Caco-2 (cell line): ENCODE measurements at regions not wholly inside any gene's neighbourhood (a gene's known extent, or its start where the extent isn't known, plus 50 kb on each side); places are given as distances from the start of the nearest gene placed in this dataset.

Experiments used
- BruUV-seq: library from RNA; stranded (reverse); fragments of 400-500 nt; replicated peaks from 2 replicates; lab custom pipeline; 2021; lab: Mats Ljungman, UMichigan
- CTCF ChIA-PET: fragments of 300-600 bp; sonication (Branson Sonifier 250); formaldehyde crosslinking; loops from one replicate; lab custom pipeline; 2022; ENCODE audit warnings: antibody characterized with exemption; lab: Charles Lee
- POLR2A ChIA-PET: fragments of 300-600 bp; sonication (Branson Sonifier 250); formaldehyde crosslinking; loops from one replicate; lab custom pipeline; 2022; ENCODE audit warnings: antibody characterized with exemption; lab: Charles Lee
- DNase-seq, 2 experiments: peaks; one replicate each; pipeline versions ENCODE4 v3.0.0 to v3.0.0-alpha.2; 2020 to 2022
- H3K27me3 ChIP-seq: replicated peaks from 2 replicates; pipeline ENCODE4 v1.6.0; 2011; ENCODE audit warnings: low read length; ENCODE audit not compliant: control insufficient read depth, insufficient read depth
- H3K36me3 ChIP-seq: 2 replicates; pipeline ENCODE4 v1.5.1; 2011; ENCODE audit warnings: low read length; ENCODE audit not compliant: control insufficient read depth, insufficient read depth
- H3K4me1 ChIP-seq: fragments of 250-450 bp; sonication (Bioruptor Pico); 2 replicates; pipeline ENCODE4 v1.5.1; 2020; ENCODE audit warnings: mild to moderate bottlenecking
- H3K4me3 ChIP-seq: 2 replicates; pipeline ENCODE4 v1.5.1; 2011; ENCODE audit warnings: low read depth, mild to moderate bottlenecking, control low read depth, low read length
- H3K9me3 ChIP-seq: fragments of 250-450 bp; sonication (Bioruptor Pico); 2 replicates; pipeline ENCODE4 v1.5.1; 2020; ENCODE audit warnings: mild to moderate bottlenecking, moderate library complexity
- H3K27ac Mint-ChIP-seq: one replicate; pipeline ENCODE4 v1.8.0; 2022; ENCODE audit warnings: mixed read lengths; ENCODE audit not compliant: unreplicated experiment
- H3K27me3 Mint-ChIP-seq: one replicate; pipeline ENCODE4 v1.8.0; 2022; ENCODE audit warnings: mixed read lengths; ENCODE audit not compliant: insufficient read depth, unreplicated experiment
- H3K36me3 Mint-ChIP-seq: one replicate; pipeline ENCODE4 v1.8.0; 2022; ENCODE audit warnings: mild to moderate bottlenecking, mixed read lengths; ENCODE audit not compliant: insufficient read depth, unreplicated experiment
- H3K4me1 Mint-ChIP-seq: one replicate; pipeline ENCODE4 v1.8.0; 2022; ENCODE audit warnings: low read depth, mixed read lengths; ENCODE audit not compliant: unreplicated experiment
- H3K4me3 Mint-ChIP-seq: one replicate; pipeline ENCODE4 v1.8.0; 2022; ENCODE audit warnings: mild to moderate bottlenecking, moderate library complexity, mixed read lengths; ENCODE audit not compliant: unreplicated experiment
- H3K9me3 Mint-ChIP-seq: one replicate; pipeline ENCODE4 v1.8.0; 2022; ENCODE audit warnings: mixed read lengths; ENCODE audit not compliant: unreplicated experiment
- CTCF ChIP-seq, 2 experiments: fragments of 200-600 bp in 1 of 2; IDR thresholded peaks; 1 replicate in 1 of 2; 2 replicates in 1 of 2; pipeline versions ENCODE4 v1.5.1 to v1.8.0; 2011 to 2022; ENCODE audit warnings: antibody characterized with exemption in 1 of 2, control low read depth in 1 of 2, inconsistent platforms in 1 of 2, low read depth in 1 of 2, low read length in 1 of 2, mild to moderate bottlenecking in 1 of 2, moderate library complexity in 1 of 2; ENCODE audit not compliant: insufficient read depth in 1 of 2, severe bottlenecking in 1 of 2, unreplicated experiment in 1 of 2
- intact Hi-C: fragments of 100-400 bp; cut with micrococcal nuclease; formaldehyde crosslinking; loops from one replicate; pipeline ENCODE4 v1.10.0; 2022; ENCODE audit not compliant: unreplicated experiment

- Mint-ChIP-seq H3K9me3 (peaks cover 22% of the 10 kb centered on the region), H3K27ac (no peak overlapping the region), H3K36me3 (no peaks in the 10 kb centered on the region), H3K4me1 (no peaks in the 10 kb centered on the region), H3K4me3 (no peak overlapping the region), H3K27me3 (no peaks in the 10 kb centered on the region)
- H3K36me3 ChIP-seq: no peaks in the 10 kb centered on the region
- peaks cover 9% of the 10 kb centered on the region for H3K9me3 ChIP-seq
- no TSS peak for BruUV-seq
- no peaks in the 10 kb centered on the region for H3K4me1 ChIP-seq
- no peak for TF ChIP-seq CTCF (IDR thresholded peaks at IDR 0.05; ENCODE audit: insufficient read depth in 1 of 2, low read depth in 1 of 2, low read length in 1 of 2, severe bottlenecking in 1 of 2, unreplicated experiment in 1 of 2)
- no peaks in the 10 kb centered on the region for H3K27me3 ChIP-seq
- ChIA-PET POLR2A (no interaction called here), CTCF (no interaction called here)
- DNase-seq: no peak
- no peak overlapping the region for H3K4me3 ChIP-seq
- intact Hi-C loops: no loop called here
Observed at GRCh38 chr5:15245913-15246312, 254.1 kb upstream of the FBXL7 start.

GRCh38 chr5:15243301-15244020, 256.5 kb upstream of the FBXL7 start:
- Mint-ChIP-seq H3K9me3 (peaks cover 31% of the 10 kb centered on the region), H3K4me3 (no peak overlapping the region), H3K27ac (no peak overlapping the region), H3K27me3 (no peaks in the 10 kb centered on the region), H3K4me1 (no peaks in the 10 kb centered on the region), H3K36me3 (no peaks in the 10 kb centered on the region)
- no TSS peak for BruUV-seq
- no peak for TF ChIP-seq CTCF (IDR thresholded peaks at IDR 0.05; ENCODE audit: insufficient read depth in 1 of 2, low read depth in 1 of 2, low read length in 1 of 2, severe bottlenecking in 1 of 2, unreplicated experiment in 1 of 2)
- POLR2A ChIA-PET: no interaction called here
- intact Hi-C loops: no loop called here
- DNase-seq: no peak
- CTCF ChIA-PET: no interaction called here
- H3K27me3 ChIP-seq: no peaks in the 10 kb centered on the region
- H3K4me3 ChIP-seq: no peak overlapping the region
- peaks cover 9% of the 10 kb centered on the region for H3K9me3 ChIP-seq
- H3K4me1 ChIP-seq: no peaks in the 10 kb centered on the region
- no peaks in the 10 kb centered on the region for H3K36me3 ChIP-seq

GRCh38 chr5:15241216-15241821, 258.7 kb upstream of the FBXL7 start:
- no peak overlapping the region for H3K4me3 ChIP-seq
- Mint-ChIP-seq H3K27me3 (no peaks in the 10 kb centered on the region), H3K27ac (no peak overlapping the region), H3K4me3 (no peak overlapping the region), H3K4me1 (no peaks in the 10 kb centered on the region), H3K36me3 (no peaks in the 10 kb centered on the region), H3K9me3 (peaks cover 26% of the 10 kb centered on the region)
- H3K36me3 ChIP-seq: no peaks in the 10 kb centered on the region
- H3K27me3 ChIP-seq: no peaks in the 10 kb centered on the region
- CTCF ChIA-PET: no interaction called here
- POLR2A ChIA-PET: no interaction called here
- no peak for DNase-seq
- no peak for TF ChIP-seq CTCF (IDR thresholded peaks at IDR 0.05; ENCODE audit: insufficient read depth in 1 of 2, low read depth in 1 of 2, low read length in 1 of 2, severe bottlenecking in 1 of 2, unreplicated experiment in 1 of 2)
- intact Hi-C loops: no loop called here
- no peaks in the 10 kb centered on the region for H3K4me1 ChIP-seq
- no TSS peak for BruUV-seq
- peaks cover 7% of the 10 kb centered on the region for H3K9me3 ChIP-seq
